ENCODE measurements at regions not wholly inside any gene's neighbourhood (a gene's known extent, or its start where the extent isn't known, plus 50 kb on each side); places are given as distances from the start of the nearest gene placed in this dataset.

DNA sequence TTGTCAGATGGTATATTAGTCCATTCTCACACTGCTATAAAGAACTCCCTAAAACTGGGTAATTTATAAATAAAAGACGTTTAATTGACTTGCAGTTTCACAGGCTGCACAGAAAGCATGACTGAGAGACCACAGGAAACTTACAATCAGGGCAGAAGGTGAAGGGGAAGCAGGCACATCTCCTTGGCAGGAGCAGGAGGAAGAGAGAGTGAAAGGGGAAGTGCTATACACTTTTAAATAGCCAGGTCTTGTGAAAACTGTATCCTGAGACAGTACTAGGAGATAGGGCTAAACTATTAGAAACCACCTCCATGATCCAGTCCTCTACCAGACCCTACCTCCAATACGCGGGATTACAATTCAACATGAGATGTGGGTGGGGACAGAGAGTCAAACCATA lies 193.9 kb upstream of the KCNG1 start:
- no peak for DNase-seq

DNA sequence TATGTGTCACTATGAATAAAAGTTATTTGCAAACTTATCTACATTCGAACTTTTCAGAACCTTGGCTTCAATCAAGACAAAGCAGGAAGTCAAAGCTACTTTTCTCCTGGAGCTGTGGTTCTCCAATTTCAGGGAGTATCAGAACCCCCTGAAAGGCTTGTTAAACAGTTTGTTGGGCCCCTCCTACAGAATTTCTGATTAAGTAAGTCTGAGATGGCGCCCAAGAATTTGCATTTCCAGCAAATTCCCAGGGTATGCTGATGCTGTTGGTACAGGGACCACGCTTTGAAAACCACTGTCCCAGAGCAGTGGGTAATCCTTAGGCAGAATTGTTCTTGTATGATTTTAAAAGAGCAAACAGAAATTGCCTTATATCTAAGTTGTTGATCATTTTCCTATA lies 189.9 kb upstream of the KCNG1 start:
- no peak for DNase-seq

DNA sequence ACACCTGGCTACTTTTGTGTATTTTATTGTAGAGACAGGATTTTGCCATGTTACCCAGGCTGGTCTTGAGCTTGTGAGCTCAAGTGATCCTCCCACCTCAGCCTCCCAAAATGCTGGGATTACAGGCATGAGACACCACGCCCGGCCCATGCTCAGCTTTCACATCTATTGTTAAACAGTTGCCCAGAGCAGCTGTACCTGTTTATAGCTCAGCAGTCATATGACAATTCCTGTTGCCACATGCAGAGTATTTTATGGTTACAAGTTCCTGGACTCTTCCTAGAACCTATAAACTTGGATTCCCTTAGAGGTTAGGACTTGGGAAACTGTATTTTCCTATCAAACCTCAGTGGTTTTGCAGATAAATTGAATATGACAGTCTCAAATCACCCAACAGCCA lies 188.3 kb upstream of the KCNG1 start:
- DNase-seq, result no peak

DNA sequence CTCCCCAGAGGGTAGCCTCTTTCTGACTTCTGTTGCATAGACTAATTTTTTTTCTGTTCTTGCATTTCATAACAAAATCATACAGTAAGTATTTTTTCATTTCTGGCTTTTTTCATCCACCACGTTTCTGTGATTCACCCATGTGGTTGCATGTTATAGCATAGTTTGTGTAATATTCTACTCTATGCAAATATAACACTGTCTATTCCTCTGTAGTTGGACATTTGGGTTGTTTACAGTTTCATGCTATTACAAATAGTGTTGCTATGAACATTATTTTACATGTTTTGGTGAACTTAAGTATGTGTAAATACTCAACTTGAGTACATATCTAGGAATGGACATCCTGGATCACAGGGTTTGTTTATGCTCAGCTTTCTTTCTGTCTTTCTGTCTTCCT lies 187.2 kb upstream of the KCNG1 start:
- no peak for DNase-seq

DNA sequence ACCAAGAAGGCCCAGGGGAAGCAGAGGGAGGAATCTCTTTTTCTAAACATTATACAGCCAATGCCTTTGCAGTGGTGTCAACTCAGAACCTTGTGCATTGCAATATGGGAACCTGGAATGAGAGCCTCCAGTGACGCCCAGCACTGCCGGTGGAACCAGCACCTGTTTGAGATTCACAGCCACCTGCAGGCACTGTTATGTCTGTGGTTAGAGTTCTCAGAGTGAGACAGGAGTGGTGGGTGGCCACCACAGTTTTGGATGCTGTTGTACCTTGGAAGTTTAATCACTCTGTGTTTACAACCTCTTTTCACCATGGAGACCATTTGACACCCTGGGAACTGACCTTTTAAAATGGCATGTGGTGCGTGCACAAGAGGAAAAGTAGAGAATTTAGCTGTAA lies 185.3 kb upstream of the KCNG1 start:
- DNase-seq, result no peak

DNA sequence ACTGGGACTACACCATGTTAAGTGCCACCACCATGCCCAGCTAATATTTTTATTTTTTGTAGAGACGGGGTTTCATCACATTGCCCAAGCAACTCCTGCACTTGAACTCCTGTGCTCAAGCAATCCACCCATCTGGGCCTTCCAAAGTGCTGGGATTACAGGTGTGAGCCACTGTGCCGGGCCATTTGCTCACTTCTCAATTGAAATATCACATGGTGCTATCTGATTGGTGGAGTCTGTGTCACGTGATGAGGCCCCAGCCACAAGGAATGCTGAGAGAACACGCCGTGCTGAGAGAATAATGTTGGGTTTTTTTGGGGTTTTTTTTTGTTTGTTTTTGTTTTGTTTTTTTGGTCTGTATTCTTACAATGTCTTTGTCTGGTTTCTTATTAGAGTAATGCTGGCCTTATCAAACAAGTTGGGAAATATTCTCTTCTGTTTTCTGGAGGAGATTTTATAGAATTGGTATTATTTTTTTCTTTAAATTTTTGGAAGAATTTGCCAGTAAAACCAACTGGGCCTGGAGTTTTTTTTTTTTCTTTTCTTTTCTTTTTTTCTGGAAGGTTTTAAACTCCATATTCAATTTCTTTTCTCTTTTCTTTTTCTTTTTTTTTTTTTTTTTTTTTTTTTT lies 183.2 kb upstream of the KCNG1 start:
- no peak for DNase-seq

DNA sequence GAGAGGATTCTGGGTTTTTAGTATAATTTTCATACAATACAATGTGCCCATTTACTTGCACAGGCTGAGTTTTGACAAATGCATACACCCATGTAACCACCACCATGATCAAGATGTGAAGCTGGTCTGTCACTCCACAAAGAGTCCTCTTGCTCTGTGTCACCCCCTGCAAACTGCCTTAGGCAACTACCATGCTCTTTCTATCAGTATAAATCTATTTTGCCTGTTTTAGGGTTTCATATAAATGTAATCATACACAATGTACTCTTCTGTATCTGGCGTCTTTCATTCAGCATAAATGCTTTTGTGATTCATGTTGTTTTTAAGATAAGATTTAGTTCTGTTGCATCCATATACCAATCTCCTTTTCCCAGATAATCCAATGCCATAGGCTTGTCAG lies 181.9 kb upstream of the KCNG1 start:
- DNase-seq, result no peak

DNA sequence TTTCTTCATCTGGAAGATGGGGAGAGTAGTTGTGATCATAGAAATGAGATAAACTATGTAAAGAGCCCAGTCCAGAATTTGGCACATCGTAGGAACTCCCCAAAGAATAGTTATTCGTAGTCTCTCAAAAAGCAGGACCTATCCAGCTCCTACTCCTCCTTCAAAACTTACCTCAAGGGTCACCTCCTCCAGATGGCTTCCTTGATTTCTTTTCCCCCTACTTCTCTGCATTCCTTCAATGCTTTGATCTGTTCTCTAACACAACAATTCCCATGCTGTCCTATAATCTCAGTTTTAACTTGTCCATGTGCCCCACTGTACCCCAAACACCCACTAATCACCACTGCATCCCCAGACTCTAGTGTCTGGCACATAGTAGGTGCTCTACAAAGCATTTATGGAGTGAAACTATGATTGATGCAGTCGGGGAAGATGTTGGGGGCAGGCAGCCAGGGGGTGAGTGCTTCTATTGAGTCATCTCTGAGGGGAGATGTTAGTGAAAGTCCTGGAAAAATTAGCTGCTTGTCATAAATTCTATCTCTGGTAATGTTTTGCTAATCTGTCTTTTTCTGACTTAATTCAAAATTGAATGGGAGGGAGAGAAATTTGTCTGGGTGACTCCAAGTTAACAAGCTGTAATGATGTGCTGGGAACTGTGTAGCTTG lies 181.3 kb upstream of the KCNG1 start:
- no peak for DNase-seq

DNA sequence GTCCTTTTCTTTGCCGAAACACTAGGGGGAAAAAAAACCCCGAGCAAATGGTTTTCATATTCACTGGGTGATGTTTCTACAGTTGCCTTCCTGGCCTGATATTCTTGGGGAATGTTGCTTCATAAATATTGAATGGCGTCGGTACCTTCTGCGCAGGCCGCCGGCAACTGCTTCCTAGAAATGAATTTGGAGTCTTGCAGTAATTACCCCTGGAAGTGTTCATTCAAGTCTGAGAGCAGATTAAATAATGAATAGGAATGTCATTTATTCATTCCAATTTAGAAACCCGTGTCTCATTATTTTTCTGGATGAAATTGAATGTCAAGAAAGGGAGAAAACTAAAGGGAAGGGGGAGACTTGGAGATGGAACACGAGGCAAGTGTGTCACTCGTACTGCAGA lies 179.4 kb upstream of the KCNG1 start:
- DNase-seq, result no peak

DNA sequence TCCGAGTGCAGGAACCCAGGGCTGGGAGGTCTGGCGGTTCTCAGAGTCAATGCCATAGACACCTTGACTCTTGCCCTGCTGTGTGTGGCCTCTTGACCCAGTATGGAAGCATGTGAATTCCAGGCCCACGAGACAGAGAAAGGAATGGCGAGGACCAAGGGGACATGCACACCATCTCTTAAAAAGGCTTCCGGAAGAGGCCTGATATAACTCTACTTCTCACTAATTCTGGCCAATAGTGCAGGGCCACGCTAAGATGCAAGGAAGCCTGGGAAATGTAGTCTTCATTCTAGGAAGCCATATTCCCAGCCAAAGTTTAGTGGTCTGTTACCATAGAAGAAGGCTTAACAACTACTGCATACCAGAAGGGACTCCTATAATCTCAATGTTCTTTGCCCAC lies 177.0 kb upstream of the KCNG1 start:
- DNase-seq, result no peak

DNA sequence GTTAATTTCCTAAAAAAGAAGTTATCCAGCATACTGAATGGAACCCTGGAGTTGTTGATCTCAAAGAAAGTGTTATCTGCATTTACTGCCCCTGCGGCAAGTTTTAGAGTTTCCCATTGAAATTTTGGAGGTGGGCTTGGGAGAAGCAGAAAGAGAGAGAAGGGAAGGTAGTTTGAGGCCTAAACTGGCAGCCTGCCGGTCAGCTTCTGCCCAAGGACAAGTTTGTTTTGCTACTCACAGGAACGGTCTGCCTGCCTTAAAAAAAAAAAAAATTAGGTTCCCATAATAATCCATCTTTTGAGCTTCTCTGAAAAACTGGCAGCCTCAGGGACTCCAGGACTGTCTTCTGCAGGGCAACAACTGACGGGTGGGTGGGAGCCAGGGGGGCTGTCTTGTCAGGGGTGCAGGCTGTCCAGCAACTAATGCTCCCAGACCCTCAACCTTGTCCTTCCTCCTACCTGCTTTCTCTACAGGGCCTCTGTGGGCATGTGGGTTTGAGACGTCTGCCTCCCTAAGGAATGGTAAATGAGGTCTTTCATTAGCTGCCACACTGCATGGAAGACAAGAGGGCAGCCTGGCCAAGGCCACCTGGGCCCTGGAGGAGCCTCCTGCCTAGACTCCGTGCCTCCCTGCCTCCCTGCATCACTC lies 176.1 kb upstream of the KCNG1 start:
- DNase-seq, result no peak

DNA sequence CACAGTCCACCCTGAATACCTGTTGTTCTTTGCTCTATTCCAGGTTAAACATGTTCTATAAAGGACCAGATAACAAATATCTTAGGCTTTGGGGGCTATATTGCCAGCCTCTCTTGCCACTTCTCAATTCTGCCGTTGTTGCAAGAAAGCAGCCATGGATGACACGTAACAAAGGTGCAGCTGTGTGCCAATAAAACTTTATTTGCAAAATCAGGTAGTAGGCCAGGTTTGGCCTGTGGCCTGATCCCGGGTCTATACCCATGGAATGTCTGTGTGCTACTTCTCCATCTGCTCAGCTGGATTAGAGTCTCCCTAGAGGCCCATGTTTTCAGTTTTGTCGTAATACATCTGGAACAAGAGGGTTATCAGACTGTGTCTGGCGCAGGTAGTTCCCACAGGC lies 175.3 kb upstream of the KCNG1 start:
- DNase-seq, result no peak

DNA sequence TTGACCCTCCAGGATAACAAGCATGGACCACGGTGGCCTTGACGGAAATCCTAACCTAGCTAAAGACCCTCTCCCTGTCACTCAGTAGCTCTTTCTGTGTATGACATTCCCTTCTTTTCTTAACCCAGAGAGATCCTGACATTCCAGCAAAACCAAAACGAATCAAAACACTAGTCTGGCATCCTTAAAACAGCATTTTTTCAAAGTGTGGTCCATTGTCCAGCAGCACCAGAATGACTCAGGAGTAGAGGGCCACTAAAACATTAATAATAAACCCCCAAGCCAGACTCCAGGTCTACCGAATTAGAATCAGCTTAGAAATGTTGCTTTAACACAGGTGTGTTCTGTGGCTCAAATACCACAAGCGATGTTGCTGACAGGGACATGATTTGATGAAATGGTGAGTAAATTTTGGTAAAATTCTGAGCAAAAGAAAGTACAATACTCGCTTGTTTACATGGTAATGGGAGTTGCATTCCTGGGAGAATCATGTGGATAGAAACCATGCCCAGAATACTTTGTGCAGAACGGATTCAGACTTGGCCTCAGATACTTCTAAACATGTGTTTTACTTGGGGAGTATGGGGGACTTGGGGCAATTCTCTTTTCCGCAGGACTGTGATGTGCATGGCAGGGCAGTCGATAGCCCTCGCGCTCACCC lies 174.2 kb upstream of the KCNG1 start:
- no peak for DNase-seq

DNA sequence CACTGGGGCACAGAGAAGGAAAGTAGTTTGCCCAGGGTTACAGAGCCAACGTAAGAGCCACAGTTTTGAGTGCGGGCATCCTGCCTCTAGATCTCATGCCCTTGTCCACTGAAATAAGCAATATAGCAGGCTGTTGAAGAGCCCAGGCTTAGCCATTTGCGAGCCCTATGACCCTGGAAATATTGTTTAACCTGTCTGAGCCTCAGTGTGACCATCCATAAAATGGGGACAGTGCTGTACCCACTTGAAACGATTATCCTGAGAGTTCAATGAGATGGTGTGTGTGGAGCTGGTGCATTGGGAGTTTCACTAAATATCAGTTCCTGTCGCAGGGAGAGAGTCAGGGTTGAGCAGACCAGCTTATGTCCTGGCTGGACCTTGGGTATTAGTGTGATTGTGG lies 173.1 kb upstream of the KCNG1 start:
- no peak for DNase-seq

DNA sequence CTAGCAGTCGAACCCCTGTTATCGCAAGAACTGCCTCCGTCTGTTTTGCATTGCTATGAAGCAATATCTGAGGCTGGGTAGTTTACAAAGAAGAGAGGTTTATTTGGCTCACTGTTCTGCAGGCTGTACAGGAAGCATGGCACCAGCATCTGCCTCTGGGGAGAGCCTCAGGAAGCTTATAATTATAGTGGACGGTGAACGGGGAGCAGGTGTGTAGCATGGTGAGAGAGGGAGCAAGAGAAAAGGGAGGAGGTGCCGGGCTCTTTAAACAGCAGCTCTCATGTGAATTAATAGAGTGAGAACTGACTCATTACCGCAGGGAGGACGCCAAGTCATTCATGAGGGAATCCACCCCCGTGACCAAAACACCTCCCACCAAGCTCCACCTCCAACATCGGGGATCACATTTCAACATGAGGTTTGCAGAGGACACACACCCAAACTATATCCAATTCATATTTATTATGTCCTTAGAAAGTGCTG lies 172.6 kb upstream of the KCNG1 start:
- no peak for DNase-seq

DNA sequence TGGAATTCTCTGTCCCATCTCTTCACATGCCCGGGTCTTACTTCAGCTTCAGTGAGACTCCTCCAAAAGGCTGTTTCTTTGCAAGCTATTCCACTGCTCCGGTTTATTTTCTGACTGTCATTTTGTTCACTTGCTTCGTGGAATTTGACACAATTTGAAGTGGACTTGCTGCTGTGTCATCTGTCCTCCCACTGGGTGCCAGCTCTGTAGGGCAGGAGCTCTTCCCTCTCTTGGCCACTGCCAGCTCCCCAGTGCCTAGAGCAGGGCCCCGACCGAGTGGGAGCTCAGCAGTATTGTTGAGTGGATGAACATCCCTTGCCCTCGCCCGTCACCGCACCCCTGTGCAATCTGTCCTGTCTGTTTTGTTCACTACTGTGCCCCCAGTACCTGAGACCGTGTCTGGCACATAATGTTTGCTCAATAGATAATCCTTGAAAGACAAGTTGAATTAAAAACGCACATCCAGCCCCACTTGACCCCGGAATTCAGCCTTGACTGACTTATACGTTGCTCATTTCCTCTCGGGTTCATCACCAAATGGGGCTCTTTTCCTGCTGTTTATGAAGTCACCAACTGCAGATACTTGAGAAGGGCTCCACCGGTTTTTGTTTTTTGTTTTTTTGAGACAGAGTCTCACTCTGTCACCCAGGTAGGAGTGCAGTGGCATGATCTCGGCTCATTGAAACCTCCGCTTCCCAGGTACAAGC lies 170.3 kb upstream of the KCNG1 start:
- no peak for DNase-seq

DNA sequence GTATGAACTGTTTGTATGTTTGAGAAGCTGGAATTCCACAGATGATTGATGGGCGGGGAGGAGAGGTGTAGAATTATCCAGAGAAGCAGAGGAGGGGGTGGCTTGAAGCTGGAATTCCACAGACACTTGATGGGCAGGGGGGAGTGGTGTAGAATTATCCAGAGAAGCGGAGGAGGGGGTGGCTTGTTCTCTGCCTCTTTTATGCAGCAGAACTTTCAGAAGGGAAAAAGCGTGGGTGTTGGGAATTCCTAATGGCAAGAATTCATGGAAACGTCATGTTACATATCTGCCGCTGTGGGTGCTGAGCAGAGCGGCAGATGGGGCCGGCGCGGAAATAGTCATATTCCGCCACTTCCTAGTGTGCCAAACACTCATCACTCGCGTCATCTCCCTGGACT lies 167.9 kb upstream of the KCNG1 start:
- no peak for DNase-seq

DNA sequence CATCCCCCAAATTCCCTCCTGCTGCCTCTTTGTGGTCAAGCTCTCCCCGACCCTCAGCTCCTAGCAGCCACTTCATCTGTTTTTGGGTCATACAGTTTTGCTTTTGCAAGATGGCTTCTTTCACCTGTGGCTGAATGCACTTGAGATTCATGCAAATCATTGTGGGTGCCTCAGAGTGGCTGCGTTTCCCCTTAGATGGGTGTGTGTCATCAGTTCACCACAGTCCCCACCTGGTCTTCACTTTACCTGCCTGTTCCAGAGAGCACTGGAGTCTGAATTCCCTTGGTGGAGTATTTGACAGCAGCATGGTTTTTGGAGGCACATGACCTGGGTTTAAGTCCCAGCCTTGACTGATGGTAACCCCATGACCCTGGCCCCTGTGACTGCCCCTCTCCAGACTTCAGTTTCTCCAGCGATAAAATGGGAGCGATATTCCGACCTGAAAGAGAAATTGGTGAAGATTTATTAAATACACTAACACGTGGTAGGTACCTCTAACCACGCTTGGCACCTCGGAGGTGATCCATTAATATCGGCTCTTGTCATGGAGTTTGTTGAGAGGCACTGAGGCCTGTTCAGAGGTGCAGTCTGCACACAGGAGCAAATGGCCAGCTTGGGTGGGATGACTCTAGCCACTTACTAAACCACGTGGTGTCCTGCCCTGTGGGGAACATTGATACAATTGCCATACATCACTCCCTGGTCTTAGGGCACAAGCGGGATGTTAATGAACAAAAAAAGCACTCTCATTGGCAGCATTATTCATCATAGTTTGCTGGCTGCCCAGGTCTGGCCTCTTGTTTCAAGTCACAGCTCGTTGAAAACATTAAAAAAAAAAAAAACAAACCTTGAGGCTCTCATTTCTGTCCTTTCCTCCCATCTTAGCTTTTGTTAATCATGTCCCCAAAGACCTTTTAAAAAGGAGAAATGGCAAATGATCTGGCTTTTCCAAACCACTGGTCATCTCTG lies 167.2 kb upstream of the KCNG1 start:
- no peak for DNase-seq

DNA sequence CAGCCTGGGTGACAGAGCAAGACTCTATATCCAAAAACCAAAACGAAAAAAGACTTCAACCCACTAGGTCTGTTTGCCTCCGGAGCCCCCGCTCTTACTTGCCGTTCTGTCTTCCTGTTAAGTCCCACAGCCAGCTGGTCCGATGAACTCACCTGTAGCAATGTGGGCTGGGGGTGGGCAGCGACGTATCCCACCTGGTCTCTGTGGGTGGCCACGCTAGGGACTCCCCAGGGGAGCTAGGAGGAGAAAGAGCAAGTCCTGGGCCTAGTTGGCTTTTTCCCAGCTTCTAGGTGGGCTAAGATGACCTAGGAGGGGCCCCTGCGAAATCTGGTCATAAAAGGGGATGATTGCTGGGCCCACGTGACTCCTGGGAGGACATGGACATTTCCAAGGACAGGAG lies 166.0 kb upstream of the KCNG1 start:
- no peak for DNase-seq

DNA sequence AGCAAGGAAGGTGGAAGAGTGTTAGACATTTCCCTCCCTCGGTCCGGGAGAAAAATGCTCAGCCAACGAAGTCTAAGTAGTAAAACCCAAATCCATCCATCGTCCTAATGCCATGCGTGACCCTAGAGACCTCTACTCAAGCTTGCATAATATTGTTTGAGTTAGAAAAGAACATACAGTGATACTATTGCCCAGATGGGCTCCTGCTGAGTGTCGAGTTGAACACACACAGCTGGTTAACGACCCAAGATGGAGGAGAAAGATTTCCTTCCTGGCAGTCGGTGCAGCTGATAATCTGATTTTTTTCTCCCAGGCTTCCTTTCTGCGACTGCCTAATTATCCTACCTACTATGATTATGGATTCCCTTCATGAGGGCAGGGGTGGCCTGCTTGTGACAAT lies 164.4 kb upstream of the KCNG1 start:
- no peak for DNase-seq

DNA sequence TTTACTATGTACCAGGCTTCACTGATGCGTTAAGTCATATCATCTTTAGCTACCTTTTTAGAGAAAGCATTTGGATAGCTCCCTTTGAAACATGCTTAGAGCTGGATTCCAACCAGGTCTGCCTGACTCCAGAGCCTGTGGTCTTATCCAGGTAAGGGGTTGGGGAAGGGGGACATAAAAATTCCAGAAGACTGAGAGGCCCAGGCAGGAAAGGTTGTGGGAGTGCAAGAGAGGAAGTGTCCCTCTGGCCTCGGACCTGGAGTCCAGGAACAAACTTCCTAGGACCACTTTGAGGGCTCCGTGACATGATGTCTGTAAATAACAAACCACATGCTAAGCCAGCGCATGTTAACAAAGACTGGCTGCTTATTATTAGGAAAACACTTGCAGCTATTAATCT lies 163.0 kb upstream of the KCNG1 start:
- DNase-seq, result no peak

DNA sequence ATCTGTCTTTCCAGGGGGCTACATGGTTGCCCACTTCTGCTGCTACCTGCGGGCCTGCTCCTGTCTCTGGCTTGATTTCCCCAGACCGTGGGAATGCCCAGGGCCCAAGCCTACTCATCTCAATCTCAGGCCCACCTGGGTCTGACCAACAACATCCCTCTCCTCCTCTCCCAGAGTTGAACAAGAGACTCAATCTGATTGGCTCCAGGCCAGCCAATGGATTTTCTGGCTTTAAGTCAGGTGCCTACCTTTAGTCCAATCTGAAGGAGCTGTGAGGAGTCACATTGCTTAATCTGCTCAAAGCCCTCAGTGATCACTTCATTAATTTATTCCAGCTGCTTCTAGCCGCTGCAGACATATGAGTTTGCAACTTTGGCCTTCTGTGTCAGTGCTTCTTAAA lies 162.4 kb upstream of the KCNG1 start:
- DNase-seq, result no peak
